ENCODE measurements at regions not wholly inside any gene's neighbourhood (a gene's known extent, or its start where the extent isn't known, plus 50 kb on each side); places are given as distances from the start of the nearest gene placed in this dataset.
"Not testable (repeated sequence)": the region's sequence is repeated elsewhere in the genome, so short reads cannot be mapped to it uniquely, and the experiment has no call there.

DNA sequence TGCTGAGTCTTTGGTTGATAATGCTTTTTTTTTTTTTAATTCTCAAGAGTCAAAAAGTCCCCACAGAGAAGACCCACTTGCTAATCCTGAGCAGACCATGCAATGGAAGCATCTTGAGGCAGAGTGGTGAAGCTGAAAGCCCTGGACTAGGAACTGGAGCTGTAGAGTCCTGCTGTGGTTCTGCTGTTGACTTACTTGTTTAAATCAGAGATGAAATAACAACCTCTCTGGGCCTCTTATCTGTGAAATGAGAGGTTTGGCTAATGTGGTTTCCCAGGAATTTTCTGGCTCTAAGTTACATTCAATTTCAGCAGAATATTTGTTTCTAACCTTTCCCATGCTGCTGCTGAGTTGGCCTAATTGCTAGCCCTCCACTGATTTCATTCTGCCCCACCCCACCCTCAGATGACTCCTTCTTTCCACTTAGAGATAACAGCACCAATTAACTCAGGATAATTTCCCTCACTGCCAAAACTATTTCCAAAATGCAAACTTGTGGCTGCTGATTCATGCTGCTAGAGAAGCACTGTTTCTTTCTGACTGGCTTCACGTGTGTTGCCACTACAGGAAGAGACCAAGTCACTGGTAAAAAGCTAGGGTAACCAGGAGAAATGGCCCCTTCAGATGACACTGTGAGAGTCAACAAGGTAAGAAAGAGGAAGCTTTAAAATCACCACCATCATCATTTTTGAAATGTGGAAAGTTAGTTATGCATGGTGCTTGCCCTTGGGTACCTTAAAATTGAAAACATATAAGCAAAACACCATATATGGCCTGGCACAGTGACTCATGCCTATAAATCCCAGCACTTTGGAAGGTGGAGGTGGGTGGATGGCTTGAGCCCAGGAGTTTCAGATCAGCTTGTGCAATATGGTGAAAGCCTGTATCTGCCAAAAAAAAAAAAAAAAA lies 326.4 kb downstream of the DCHS2 start:
- H3K27ac ChIP-seq = peak overlapping the region; percentile 69
- peak; percentile 74 for DNase-seq (ENCODE audit: low read depth, low spot score)

DNA sequence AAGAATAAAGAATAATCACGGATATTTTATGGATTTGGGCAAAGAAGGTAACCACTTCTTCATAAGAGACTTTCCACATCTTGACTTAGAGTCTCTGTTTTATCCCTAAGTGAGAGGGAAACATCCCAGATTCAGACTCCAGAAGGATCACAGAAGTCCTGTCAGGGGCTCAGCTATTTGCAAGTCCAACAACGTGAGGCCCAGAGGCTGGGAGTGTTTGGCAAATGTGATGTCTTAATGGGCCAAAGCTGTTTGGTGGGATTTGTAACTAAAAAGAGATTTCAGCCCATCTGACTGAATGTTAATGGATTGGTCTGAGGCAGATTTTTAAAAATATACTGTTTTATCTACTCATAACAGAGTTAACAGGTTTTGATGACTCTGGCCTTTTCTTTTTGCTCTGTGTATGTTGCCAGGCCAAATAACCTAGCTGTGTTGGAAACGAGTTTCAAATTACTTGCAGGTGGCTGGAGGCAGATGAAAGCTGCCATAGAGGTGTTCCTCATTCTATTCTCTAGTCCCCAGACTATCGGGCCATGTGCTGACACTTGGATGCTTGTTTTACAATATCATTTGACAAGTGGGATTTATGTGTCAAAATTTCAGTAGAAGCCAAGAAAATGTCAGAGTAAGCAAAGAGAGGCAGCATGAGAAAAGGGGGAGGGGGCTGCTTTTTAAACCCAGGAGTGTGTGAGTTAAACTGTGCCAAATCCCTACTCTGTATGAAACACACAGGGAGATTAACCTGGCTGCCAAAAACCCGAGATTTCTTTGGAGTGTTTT lies 330.9 kb downstream of the DCHS2 start:
- no peak overlapping the region for H3K27ac ChIP-seq
- DNase-seq (ENCODE audit: low read depth, low spot score) = no peak

DNA sequence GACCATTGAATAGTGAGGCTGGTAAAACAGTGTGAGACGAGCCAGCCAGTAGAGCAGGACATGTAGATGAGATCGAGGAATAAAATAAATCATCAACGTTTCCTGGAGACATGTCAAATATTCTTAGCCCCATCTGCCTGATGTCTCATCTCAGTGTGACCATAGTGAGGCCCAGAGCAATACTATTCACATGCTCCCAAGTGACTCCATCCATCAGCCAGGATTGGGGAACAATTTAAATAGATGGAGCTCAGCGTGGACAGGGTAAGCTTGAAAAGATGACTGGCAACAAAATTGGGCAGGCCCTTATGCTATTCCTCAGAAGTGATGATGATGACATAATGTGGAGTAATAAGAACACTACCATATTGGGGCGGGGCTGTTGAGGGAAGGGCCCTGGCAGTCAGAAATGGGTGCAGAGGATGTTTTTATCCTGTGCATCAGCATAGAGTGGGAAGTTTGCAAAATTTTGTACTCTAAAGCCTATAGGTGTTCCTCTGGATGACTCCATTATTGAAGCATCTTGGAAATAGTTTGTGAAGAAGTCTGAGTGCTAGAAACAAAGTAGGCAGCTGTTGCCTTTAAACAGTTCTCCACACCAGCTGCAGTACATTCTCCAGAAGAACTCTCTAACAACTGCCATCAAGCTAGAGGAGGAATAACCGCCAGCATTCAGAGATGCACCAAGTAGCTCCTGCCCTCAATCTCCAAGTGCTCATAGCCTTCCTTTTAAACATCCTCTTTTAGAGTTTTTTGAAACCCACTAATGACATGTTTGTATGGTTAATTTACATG lies 333.0 kb downstream of the DCHS2 start:
- DNase-seq (ENCODE audit: low read depth, low spot score) = no peak
- no peak overlapping the region for H3K27ac ChIP-seq

DNA sequence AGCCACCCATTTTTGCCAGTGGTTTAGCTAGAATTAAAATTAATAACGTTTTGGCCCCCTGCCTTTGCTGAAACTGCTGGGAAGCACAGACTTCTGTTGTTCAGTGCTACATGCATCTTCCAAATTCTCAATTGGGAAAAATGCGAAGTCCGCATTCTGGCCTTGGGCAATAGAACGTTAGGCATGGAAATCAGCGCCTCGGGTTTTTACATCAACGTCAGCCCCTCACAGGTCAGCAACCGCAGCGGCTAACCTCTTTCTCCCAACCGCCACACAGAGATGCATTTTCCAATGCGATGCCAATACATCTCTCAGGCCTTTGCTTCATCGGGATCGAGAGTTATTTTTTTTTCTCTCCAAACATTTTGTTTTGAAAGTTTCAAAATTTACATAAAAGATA lies 339.1 kb downstream of the DCHS2 start:
- no peak for DNase-seq (ENCODE audit: low read depth, low spot score)
- no peak overlapping the region for H3K27ac ChIP-seq

DNA sequence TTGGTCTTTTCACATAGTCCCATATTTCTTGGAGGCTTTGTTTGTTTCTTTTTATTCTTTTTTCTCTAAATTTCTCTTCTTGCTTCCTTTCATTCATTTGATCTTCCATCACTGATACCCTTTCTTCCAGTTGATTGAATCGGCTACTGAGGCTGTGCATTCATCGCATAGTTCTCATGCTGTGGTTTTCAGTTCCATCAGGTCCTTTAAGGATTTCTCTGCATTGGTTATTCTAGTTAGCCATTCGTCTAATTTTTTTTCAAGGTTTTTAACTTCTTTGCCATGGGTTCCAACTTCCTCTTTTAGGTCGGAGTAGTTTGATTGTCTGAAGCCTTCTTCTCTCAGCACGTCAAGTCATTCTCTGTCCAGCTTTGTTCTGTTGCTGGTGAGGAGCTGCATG lies 342.4 kb downstream of the DCHS2 start:
- not testable (repeated sequence) for H3K27ac ChIP-seq; DNase-seq (ENCODE audit: low read depth, low spot score)

DNA sequence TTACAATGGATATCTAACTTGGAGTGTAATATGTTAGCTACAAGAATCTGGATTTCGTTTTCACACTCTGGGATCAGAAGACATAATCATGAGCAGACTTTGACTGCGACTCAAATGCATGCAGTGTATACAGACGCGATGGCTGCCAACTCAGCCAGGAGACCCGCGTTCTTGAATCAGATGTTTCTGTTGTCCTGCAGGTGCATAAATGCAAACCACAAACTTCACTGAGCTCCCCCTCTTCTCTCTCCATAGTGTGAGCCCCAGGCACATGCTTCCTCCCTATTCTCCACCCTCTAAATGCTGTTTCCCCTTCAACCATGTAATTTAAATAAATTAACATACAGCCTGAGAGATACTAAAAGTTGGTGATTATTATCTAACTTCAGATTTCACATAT lies 347.9 kb downstream of the DCHS2 start:
- no peak overlapping the region for H3K27ac ChIP-seq

DNA sequence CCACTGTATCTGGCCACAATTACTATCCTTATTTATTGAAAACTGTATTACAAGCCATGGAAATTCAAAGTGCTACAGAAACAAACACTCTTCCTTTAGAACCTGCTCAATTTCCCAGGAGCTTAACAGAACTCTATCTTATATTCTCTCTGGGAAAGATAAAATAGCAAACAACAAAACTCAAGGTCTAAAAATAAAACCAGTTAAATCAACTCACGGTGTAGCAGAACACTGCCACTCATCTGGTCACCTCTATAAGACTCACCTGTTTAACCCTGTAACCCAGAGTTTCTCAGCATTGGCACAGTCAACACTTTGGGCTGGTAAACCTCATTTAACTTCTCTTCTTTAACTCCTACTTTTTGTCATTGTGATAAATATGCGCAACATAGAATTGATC lies 348.9 kb downstream of the DCHS2 start:
- no peak overlapping the region for H3K27ac ChIP-seq
- DNase-seq (ENCODE audit: low read depth, low spot score) = no peak

More for the DNA sequence above, 347.9 kb downstream of the DCHS2 start:
- no peak for DNase-seq (ENCODE audit: low read depth, low spot score)

DNA sequence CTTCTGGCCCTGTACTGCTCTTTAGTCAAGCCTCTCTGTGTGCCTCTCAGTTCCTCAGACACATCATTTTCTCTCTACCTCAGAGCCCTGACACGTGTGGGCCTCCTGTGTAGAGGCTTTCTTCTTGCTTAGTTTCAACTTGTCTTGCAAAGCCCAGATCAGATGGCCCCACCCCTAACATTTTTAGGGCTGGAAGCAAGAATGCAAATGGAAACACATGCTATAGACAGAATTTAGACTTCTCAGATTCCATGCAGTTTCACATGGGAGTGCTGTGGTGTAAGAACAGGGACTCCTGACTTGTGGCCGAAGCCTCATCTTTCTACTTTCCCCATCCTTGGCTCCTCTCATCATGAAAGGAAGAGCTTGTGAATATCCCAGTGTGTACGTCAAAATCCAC lies 350.7 kb downstream of the DCHS2 start:
- no peak for DNase-seq (ENCODE audit: low read depth, low spot score)
- H3K27ac ChIP-seq = no peak overlapping the region

DNA sequence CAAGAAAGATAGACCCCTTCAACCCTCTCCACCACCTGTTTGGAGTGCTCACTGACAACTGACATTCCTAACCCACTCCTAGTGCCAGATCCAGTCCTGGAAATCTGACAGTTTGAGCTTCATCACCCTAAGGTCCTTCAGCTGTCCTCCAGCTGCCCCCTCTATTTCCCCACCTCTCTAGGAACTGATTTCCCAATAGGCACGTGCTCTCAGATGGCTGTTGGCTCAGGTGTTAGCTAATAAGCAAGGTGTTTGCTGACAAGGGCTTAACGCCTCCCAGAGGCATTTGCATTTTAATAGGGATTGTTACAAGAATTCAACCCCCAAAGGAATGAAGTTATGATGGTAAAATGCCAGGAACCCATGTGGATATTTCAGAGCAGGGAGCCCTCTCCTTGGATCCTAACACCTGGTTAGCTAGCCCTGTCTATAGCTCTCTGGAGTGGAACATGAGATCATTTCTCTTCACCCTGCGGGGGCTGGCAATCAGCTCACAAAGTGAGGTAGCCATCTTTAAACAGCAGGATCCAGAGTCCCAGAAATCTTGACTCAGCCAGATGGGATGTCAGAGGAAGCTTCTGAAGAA lies 348.5 kb upstream of the SFRP2 start:
- H3K27ac ChIP-seq = no peak overlapping the region
- DNase-seq (ENCODE audit: low read depth, low spot score) = no peak

DNA sequence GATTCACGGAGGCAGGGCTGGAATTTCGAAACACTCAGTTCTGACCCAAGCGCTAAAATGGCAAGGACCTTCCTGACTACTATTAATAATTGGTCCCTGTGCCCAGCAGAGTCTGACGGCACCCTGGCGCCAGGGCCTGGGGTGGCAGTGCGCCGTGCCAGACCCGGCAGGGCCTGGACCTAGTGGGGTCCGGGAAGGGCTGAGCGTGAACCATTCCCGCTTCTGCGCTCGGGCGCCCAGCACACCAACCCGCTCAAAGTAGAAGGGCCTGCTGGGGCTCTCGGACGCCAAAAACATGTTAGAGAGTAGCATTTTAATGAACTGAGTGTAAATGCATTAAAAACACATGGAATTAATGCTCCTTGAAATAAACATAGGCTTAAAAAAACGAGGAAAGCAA lies 346.7 kb upstream of the SFRP2 start:
- DNase-seq (ENCODE audit: low read depth, low spot score) = no peak

DNA sequence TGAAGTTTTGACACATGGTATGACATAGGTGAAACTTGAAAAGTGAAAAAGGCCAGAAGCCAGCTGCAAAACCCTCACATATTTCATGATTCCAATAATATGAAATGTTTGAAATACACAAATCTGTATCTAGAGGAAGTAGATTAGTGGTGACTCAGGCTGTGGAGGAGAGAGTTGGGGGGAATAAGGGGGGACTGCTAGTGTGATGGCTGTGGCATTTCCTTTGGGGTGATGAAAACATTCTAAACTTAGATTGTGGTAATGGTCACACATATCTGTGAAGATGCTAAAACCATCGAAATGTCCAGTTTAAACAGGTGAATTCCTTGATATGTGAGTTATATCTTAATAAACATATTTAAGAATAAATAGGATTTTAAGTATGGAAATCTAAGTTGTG lies 343.5 kb upstream of the SFRP2 start:
- H3K27ac ChIP-seq = peak overlapping the region; percentile 44
- no peak for DNase-seq (ENCODE audit: low read depth, low spot score)

More for the DNA sequence above, 346.7 kb upstream of the SFRP2 start:
- no peak overlapping the region for H3K27ac ChIP-seq

DNA sequence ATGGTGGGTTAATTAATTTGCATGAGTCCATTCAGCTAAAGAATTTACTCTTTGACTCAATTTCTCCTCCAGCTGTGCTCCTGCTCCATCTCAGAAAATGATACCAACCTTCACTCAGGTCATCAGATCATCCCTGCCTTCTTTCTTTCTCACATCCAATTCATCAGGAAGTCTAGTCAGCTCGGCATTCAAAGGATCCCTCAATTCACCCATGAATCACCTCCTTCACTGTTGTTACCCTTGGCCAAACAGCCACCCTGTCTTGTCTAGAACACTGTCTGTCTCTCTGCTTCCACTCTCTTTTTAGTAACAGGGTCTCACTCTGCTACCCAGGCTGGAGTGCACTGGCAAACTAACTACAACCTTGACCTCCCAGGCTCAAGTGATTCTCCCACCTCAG lies 337.4 kb upstream of the SFRP2 start:
- H3K27ac ChIP-seq = peak overlapping the region; percentile 67
- no peak for DNase-seq (ENCODE audit: low read depth, low spot score)

DNA sequence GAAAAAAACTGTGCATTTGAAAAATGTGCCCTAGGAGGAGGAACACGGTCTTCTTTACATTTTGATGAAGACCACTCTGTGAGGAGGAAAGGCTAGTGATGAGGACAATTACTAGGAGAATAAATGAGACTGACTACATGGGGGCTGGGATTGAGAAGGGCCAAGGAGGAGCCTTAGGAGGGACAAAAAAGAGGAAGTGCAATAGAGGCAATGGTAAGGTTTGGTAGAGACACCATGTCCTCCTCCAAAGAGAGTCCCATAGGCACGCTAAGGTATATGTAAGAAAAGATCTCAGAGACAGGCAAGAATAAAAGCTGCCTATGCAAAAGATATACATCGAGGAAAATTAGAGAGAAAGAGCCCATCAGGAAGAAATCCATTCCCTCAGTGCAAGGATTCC lies 336.5 kb upstream of the SFRP2 start:
- DNase-seq (ENCODE audit: low read depth, low spot score) = no peak
- peak overlapping the region; percentile 67 for H3K27ac ChIP-seq

DNA sequence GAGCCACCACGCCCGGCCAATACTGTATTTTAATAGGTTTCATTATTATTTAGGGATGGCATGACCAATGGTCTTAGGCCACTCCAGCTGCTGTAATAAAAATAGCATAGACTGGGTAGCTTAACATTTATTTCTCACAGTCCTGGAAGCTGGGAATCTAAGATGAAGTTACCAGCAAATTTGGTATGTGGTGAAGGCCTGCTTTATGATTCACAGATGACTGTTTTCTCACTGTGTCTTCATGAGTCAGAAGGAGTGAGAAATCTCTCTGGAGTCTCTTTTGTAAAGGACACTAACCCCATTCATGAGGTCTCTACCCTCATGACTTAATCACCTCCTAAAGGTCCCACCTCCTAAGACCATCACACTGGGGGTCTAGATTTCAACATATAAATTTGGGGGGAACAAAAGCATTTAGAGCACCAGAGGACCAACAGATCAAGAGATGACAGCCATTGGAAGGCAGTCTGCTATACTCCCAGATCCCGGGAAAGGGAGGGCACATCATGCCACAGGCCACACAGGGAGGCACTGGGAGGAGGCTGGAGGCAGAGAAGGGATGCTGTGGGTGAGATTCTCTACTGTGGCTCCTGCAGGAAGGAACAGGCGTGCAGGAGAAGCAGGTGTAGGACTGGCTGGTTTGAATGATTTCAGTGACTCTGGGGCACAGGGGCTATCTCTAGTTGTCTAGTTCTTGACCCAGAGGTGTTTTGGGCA lies 335.8 kb upstream of the SFRP2 start:
- peak; percentile 68 for DNase-seq (ENCODE audit: low read depth, low spot score)
- H3K27ac ChIP-seq = peak overlapping the region; percentile 67

DNA sequence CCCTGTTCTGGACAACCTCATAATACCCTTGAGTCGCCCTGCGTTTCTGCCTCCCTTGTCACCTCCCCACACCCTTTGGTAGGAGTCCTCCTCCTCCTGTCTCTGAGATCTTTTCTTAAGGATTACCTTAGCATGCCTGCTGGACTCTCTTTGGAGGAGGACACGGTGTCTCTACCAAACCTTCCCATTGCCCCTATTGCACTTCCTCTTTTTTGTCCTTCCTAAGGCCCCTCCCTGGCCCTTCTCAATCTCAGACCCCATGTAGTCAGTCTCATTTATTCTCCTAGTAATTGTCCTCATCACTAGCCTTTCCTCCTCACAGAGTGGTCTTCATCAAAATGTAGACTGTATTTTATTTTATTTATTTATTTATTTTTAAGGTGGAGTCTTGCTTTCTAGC lies 335.0 kb upstream of the SFRP2 start:
- DNase-seq (ENCODE audit: low read depth, low spot score) = no peak
- peak overlapping the region; percentile 67 for H3K27ac ChIP-seq

DNA sequence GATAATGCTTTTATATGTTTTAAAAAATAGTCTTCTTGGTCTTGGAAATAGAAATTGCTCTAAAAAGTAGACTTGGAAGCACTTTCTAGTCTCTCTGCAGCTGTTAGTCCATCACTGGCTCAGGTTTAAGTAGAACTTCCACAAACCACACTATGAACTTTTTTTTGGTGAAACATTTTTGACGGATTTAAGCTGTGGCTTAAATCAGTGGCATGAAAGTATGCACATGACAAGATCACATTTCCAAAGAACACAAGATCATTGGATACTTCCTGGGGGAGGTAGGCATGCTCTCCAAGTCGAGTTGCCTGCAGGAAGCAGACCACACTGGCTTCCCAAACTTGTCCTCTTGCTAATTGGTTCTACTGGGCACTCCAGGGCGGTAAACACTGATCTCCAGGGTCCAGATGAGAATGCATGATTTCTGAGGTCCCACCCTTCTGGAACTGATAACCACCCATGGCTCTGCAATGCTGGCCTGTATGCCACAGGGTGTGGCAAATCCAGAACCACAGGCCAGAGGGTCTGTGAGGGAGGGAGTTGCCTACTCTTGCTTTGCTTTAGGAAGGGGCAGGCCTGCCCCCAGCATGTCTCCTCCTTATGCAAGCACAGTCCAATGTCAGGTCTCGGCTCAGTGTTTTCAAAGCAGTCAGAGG lies 331.9 kb upstream of the SFRP2 start:
- no peak for DNase-seq (ENCODE audit: low read depth, low spot score)
- H3K27ac ChIP-seq = no peak overlapping the region

DNA sequence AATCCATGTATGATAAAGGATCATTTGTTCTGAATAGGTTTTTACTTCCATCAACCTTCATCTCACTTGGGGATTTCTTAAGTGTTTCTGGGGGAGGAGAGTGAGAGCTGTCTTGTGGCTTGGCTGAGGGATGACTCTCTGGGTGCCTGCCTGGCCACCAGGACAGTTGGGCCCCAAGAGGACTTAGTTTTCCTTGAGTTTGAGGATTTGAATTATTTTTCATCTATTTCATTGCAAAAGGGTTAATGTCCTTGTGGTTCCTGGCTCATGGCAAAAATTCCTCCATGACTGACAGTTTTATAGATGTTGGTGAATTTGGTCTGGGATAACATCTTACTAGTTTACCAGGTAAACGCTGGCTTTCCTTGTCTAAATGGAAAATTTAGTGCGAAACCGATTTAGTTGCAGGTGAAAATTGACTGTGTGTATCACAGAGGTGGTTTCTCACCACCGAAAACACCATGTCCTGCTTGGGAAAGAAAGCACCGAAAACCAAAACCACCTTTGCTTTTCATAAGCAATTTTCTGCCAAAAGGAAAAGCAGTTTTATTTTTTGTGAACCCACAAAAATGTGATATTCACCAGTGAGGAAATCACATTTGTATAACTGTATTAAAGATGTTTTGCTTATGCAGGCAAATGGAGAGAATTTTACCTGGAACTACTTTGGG lies 331.3 kb upstream of the SFRP2 start:
- no peak overlapping the region for H3K27ac ChIP-seq
- no peak for DNase-seq (ENCODE audit: low read depth, low spot score)

DNA sequence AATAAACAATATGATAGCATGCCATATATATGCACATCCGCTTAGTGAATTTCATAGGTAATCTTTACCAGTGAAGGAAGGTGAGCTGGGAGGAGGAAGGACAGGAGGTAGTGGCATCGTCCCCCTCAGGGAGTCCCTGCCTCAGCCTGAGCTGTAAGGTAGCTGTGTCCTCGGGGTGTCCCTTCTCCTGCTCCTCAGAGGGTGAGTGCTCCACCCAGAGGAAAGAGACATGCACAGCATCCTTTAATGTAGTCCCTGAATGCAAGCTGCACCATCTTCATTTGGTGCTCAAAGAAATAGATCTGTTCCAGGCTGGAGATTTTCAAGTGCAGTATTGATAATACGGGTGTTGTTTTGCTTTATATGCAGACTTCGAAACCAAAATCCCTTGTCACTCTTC lies 330.4 kb upstream of the SFRP2 start:
- no peak for DNase-seq (ENCODE audit: low read depth, low spot score)
- no peak overlapping the region for H3K27ac ChIP-seq

DNA sequence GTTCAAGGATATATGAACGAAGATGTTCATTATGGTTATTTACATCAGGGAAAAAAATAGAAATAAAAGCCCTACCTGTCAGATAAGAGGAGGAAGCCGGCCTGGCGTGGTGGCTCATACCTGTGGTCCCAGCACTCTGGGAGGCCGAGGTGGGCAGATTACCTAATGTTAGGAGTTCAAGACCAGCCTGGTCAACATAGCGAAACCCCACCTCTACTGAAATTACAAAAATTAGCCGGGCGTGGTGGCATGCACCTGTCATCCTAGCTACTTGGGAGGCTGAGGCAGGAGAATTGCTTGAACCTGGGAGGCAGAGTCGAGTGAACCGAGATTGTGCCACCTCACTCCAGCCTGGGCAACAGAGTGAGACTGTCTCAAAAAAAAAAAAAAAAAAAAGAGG lies 328.8 kb upstream of the SFRP2 start:
- H3K27ac ChIP-seq; DNase-seq (ENCODE audit: low read depth, low spot score): not testable (repeated sequence)
